Urothelium cell line (cell line): ENCODE measurements at regions not wholly inside any gene's neighbourhood (a gene's known extent, or its start where the extent isn't known, plus 50 kb on each side); places are given as distances from the start of the nearest gene placed in this dataset.
"Not testable (repeated sequence)": the region's sequence is repeated elsewhere in the genome, so short reads cannot be mapped to it uniquely, and the experiment has no call there.

Source experiments
- DNase-seq: peaks from one replicate; pipeline ENCODE4 v3.0.0; 2011; ENCODE audit warnings: low spot score, mixed read lengths
- FAIRE-seq: peaks from 2 replicates; lab custom pipeline; 2011; peaks lifted over from hg19 to GRCh38; lab: Jason Lieb, UNC

DNA sequence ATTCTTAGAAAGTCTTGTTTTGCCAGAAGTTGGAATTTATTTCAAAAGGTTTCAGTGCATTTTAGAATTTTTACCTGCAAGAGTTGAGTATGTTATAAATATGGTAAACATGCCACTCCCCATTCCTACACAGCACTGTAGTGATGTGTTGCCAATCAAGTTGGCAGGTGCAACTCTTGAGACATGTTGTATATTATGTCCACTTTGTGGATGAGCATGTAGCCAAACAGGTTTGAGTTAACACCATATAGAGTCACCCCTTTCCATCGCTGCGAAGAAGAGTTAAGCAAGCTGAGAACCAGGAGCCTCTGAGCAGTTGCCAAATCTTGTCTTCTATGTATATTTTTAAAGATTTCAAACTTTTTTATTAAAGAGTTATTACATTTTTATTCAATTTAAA is 359.8 kb downstream of the LMO7 start:
- no peak for FAIRE-seq

DNA sequence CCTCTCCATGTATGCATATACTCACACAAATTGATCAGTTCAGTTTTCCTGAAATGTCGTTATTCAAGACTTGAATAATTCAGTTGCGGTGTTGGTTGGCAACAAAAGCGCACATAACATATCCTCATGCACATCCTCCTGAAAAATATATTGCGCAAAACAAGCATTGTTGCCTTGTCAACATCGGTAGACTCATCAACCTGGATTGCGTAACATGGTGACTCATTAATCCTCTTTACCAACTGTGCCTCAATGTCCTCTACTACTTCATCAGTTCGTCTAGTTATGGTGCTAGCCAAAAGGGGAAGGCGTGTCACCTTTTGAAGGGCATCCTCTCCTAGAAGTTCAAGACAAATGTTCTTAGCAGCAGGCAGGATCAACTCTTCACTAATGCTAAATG is 357.7 kb downstream of the LMO7 start:
- FAIRE-seq (no peak), DNase-seq (no peak)

More for the DNA sequence above, 359.8 kb downstream of the LMO7 start:
- no peak for DNase-seq

DNA sequence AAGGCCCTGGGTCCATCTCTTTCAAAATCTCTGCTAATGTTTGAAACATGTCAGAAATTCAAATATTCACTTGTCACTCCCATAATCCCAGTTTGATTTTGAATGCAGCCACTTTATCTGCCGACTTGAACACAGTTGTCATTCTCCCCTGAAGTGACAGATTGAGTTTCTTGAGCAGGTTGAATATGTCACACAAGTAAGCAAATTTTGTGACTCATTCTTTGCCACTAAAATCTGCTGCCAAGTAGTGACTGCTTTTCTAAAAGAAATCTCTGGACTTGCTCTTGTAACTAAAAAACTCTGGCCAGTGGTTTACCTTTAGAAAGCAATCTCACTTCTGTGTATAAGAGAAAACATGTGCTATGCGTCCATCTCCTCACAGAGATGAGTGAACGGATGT is 357.1 kb downstream of the LMO7 start:
- DNase-seq: no peak
- FAIRE-seq: no peak

DNA sequence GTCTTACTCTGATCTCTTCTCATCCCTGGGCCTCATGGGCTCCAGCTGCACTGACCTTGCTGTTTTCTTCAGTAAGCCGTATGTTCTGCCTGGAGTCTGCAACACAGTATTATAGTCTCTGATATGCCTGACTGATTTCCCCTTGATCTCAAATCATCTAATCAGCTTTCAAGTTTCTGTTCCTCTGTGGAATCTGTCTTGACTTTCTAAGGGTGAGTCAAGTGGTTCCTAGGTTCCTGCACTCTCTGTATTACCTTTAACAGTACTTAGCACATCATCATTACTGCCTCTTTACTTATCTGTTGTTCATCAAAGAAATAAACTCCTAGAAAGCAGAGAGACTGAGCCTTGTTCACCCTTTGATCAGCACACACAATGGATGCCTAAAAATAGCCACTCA is 350.7 kb downstream of the LMO7 start:
- FAIRE-seq (no peak), DNase-seq (no peak)

DNA sequence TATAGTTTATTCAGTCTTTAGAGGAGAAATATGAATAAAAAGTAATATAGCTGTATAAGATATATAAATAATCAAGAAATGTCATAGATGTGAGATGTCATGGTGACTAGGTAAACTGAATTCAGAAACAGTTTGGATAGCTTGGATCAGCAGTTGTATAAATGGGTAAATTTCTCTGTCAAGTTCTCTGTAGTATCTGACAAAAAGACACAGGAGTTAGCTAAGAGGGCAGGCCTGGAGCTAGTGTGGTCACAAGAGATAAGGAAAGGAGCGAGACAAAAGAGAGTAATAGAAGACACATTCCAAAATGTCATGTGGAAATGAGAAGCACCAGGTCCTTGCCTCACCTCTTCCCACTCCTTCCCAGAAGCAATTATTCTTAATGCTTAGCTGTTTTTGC is 349.0 kb downstream of the LMO7 start:
- DNase-seq: no peak
- no peak for FAIRE-seq

DNA sequence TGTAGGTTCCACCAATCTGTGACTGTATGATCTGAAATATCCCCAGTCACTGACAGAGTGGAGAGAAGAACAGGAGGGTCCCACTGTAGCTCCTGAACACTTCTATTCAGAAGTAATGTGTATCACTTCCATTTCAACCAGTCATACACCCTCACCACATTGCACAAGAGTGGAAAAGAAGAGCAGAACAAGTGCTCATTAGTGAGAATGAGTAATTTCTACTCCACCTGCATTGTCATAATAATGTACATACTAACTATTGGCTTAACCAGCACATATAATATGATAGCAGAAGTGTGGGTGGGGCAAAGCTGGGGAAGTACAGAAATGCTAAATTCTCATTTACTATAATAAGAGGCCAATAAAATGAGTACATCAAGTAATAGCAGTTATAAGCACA is 342.7 kb downstream of the LMO7 start:
- FAIRE-seq (no peak), DNase-seq (no peak)

DNA sequence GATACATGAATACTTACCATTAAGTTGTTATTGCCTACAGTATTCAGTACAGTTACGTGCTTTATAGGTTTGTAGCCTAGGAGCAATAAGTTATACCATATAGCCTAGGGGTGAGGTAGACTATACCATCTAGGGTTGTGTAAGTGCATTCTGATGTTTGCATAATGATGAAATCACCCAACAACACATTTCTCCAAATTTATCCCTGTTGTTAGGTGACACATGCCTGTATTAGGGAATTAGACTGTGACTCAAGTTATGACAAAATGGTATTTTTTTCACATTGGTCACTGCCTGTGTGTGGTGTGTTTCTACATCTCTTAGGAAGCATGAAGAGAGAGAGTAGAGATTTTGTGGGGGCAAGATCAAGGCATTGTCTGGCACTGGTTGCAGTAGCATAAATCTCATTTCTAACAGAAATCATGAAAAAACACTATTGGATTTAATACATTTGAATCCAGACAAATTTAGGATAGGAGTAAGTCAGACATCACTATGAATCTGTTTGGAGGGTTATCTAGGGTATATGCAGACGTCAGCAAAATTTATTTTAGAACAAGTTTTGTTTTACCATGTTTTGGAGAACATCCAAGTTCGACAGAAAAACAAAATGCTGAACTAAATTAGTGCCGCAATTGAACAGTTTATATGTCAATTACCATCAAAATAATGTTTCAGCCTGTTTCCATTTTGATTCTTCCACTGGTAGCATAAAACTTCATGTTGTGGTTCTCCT is 332.1 kb downstream of the LMO7 start:
- FAIRE-seq: no peak
- DNase-seq: no peak

DNA sequence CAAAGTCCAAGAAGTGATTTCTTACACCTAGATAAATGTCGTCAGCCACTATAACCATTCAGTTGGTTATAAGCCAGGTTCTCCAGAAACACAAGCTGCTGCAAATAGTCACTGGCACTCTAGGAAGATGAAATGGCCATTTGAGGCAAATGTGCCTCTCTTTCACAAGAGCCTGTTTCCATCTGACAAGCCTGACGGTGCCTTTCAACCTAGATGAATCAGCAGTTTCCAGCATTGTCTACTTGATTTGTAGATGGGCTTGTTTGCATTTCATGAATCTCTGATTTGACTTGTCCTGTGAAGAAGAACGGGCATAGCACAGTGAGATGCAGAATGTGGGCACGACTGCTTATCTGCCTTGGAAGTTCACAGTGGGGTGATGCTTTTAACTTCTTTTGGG is 327.2 kb downstream of the LMO7 start:
- no peak for FAIRE-seq
- no peak for DNase-seq

DNA sequence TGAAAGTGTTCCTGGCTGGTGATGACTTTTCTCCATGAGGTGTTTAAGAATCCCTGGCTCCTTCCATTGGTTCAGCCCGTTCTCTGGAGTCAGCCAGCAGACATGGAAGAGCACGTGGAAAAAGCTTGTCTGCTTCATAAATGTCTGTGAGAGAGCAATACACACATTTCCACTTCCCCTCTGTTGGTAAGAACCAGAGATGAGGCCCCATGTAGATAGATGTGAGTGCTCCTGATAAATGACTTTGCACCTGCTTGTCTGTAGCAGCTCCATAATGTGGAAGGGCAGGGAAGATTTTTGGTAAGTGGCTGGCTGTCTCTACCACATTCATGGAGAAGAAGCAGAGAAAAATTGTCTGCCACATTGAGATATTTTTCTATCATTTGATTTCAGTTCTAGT is 325.8 kb downstream of the LMO7 start:
- FAIRE-seq (no peak), DNase-seq (no peak)

DNA sequence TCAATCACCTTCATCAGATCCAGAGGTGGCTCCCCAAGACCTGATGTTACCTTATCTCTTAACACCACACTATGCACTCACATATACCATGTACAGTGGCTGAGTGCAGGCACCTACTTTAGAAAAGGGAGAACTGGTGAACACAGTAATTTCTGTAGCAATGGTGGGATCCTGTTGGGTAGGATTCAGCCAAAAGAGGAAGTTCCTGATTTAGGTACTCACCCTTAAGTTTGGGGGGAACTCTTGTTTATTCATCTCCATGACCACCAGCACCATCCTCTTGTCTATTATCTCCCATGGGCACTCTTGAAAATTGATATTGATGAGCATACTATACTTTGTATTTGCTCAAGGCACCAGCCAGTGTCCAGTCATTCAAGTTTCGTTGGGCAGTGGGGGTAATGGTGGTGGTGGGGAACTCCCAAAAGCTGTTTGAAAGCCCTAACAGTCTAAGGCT is 324.4 kb downstream of the LMO7 start:
- no peak for FAIRE-seq
- no peak for DNase-seq

DNA sequence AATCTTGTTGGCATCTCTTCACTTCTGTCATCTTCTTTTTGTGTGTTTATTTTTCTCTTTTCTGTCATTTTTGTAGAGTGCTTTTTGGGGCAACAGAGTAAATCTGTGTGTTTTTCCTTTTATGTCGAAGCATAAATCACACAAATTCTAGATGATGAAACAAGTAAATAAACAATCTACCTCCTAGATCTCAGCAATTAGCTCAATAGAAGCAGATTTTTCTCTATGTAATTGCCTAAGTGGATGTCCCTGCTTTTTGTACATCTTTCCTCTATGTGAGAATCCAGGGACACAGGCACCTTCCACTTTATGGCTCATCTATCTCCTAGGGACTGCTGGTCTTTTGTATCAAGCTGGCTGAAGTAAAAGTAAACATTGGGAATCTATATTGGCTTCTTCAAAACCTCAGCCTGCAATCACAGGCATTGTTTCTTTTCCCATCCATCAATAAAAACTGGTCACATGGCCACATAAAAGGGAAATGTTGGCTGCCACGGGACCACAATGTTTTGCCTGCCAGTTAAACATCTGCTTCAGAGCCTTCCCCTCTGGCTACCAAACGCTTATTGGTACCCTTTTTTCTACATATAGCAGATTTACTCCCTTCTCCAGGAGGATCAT is 323.8 kb downstream of the LMO7 start:
- FAIRE-seq: no peak
- DNase-seq: no peak

DNA sequence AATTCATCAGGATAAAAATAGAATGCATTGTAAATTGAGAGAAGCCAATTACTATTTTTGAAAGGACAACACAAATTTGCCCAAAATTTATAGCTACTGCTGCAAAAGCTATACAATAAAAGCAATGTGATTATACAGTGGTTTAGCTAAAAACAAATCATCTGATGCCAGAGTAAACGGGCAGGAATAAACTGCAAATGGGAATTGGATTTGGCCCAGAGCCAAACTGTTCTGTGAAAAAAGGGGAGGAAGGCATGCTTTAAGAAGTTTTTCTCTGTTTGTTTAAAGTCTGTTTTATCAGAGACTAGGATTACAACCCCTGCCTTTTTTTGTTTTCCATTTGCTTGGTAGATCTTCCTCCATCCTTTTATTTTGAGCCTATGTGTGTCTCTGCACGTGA is 317.5 kb downstream of the LMO7 start:
- not testable (repeated sequence) for DNase-seq, FAIRE-seq

DNA sequence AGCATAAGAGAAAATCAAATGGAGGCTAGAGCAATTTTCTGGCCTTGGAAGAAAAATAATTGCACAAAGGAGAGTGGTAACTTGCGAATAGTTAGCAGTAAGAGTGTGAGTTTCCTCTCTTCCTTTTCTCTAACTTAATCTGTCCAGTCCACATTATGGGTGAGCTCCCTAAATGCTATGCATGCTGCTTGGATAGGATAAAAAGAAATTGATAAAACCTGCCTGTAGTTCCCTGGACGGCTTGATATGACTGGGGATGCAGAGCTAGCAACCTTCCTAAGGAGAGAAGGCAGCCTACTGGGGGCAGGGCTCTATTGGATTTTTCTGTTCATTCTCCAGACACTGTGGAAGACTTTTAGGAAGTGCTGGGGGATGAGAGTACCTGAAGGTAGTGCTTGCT is 311.3 kb downstream of the LMO7 start:
- FAIRE-seq (no peak), DNase-seq (no peak)

DNA sequence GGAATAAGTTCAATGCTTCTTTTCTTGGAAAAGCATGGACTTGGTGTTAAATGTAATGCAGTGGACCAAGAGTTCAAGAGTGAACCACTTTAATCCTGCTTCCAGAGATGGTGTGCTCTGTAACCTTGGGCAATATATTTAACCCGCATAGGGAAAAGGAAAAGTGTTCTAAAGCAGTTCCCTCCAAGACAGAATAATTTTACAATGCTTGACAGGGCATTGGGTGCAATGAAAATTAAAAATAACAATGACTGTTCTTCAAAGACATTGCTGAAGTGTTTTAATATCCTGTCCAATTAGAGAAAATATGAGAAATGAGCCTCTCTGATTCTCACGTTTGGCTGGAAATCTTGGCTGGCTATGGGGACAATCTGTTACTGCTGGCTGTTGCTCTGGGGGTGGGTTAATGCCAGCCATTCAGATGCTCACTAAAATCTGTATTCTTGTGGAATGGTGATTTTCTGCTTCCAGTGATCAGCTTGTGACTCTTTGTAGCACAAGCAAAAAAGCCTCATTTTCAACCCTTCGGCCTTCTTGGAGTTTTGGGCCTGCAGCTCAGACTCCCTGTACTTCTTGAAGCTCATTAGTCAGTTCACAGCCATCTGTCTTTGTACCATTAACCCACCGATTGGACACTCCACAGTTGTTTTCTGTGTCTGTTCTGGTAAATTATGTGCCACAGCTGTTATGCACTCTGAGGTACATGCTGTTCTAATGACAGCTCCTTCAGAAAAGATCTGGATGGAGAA is 310.6 kb downstream of the LMO7 start:
- FAIRE-seq: no peak
- DNase-seq: no peak

DNA sequence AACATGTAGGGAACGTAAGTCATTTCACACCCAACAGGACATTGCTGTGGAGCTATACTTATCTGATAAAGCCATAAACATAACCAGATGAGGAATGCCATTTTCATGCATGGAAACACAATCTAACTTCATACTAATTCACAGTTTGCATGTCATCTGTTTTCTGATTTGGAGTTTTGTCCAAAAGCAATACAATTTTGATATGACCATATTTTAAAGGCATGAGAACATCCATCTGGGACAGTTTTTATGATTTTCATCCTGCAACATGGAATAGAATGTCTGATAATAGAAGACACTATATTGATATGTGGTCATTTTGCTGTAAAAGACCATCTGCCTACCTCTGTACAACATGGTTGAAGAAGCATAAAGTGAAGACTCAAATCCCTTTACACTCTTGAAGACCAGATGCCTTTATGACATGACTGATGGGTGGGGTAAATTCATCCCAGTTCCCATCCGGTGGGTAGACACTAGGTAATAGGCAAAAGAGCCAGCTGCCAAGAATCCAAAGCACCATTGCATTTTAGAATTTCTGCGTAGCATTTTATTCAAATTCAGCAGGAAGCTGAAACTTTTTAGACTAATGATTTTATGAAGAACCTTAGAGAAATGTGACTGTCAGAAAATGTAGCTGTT is 309.8 kb downstream of the LMO7 start:
- FAIRE-seq (no peak), DNase-seq (no peak)

DNA sequence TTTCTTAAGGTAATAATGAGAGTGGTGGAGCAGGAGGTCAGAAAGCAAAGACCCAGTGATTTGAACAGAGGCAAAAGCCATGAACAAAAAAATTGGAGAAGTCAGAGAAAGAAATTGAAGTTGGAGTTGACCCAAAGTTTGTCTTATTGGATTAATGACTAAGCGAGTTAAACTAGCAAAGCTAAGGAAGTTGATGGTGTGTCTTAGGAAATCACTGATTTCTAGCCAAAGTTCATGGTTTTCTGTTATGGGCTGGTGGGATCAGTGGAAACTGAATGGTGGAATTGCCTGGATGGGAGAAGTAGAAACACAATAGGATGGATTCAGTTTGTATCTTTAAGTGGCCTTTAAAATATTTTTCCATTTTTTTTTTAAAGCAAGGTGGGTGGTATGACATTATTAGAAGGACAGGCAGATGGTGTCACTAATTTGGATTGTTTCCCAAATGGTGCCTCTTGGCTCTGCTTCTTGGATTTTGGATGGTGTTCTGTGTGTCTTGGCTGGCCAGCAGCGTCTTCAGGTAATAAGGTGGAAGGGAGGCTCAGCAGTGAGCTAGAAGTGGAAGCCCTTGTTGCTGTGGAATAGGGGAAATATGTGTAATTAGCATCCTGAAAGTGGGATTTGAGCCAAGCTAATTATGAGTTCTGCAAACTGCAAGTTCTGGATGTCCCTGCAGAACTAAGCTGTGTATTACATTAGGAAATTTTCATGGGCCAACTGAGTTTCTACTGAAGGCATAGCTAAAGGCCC is 302.9 kb downstream of the LMO7 start:
- DNase-seq: no peak
- FAIRE-seq: no peak

DNA sequence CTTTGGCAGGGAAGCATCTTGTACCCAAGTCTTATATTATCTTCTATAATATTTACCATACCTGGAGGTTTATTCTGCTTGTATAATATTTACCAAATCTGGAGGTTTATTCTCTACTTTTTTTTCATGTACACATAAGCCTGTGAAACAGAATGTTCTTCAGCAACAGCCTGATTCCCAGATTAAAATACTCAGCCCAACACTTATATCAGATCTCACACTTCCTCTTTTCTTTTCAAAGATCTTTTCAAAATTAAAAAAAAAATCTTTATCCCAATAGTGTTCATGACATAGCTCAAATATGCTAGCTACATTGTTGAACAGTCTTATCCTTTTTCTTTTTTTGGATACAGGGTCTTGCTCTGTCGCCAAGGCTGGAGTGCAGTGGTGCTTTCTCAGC is 300.7 kb downstream of the LMO7 start:
- no peak for DNase-seq
- no peak for FAIRE-seq

DNA sequence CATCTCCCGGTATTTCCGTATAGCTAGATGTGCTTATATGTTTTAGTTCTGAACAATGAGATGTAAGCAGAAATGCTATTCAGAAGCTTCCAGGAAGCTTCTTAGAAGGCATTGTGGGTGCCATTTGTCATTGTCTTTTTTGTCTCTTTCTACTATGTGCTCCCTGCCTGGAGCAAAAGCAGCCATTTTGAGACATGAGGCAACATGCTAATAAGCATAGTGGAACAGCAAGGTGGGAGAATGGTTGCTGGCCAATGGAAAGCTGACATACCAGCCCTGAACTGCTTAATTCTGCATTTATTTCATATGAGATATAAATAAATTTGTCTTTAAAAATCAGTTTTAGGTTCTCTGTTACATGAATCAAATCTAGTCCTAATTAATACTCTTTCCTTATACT is 299.7 kb downstream of the LMO7 start:
- no peak for FAIRE-seq
- DNase-seq: no peak

DNA sequence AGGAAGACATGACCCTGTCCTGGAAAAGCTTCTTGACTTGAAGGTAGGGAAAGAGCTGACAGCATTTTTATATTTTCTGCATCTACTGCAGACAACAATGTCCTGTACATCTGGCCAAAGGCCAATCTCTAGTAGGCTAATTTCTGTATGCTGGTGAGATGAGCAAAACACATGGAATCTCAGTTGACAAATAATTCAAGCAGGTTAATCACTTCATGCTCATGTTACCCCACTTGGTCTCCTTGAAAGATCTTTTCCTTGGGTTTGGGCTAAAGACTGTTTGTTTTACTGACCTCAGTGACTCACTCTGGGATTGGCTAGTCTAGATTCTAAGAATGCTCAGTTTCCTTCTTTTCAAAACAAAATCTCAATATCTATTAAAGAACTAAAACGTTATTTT is 298.8 kb downstream of the LMO7 start:
- FAIRE-seq (no peak), DNase-seq (peak; percentile 3)

DNA sequence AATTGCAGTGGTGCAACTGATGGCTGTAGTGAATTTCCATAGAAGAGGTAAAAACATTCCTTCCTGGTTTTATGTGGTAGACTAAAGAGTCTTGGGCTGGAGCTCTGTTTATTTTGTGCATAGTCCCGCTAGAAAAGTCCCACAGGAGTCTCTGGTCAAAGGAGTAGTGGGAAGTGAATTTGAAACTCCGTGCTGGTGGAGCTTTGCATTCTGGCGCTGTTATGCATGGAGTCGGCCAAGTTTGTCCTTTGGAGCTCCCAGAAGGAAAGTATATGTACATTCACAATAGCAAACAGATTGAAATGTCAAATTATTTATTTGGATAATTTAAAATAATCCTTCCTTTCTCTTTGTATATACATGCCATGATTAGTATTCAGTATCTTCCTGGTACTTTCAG is 296.5 kb downstream of the LMO7 start:
- DNase-seq (no peak), FAIRE-seq (no peak)

DNA sequence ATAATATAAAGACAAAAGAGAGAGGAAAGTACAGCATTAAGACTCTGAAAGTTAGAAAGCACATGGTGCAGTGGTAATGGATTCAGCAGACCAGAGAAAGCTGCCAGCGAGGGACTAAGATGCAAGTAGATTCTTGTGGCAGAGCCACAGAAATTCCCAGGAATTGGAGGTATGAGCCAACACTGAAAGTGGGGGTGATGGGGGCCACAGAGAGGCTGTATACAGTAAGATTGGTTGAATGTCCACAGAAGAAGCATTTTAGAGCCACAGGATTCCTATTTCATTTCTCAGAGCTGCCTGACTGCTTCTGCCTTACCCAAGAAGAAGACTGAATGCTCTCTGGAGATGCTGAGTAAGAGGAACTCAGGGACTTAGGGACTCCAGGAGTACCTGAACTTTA is 295.0 kb downstream of the LMO7 start:
- DNase-seq (no peak), FAIRE-seq (no peak)
